ENCODE measurements at regions not wholly inside any gene's neighbourhood (a gene's known extent, or its start where the extent isn't known, plus 50 kb on each side); places are given as distances from the start of the nearest gene placed in this dataset.

DNA sequence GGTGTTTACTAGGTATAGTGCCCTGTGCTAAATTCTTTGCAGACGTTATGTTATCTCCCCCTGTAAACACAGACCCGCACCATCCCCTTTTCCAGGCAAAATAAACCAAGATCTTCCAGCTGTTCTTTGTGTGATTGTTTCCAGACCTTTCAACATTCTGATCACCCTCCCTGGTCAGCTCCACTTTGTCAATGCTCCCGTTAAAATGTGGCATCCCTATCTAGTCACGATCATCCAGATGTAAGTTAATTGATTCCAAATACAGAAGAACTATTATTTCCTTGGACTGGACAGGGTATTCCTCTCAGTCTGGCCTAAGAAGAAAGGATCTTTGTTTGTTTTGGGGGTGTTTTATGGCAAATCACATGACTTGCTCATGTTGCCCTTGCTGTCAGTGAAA is 127.6 kb upstream of the ARID2 start:
- no peak for TF ChIP-seq POLR2A (IDR thresholded peaks at IDR 0.05; ENCODE audit: low read length)
- no peak for TF ChIP-seq GATA1 (IDR thresholded peaks at IDR 0.05; ENCODE audit: low read depth, low read length)

All from erythroblast (primary cell).